ENCODE measurements at regions not wholly inside any gene's neighbourhood (a gene's known extent, or its start where the extent isn't known, plus 50 kb on each side); places are given as distances from the start of the nearest gene placed in this dataset.

DNA sequence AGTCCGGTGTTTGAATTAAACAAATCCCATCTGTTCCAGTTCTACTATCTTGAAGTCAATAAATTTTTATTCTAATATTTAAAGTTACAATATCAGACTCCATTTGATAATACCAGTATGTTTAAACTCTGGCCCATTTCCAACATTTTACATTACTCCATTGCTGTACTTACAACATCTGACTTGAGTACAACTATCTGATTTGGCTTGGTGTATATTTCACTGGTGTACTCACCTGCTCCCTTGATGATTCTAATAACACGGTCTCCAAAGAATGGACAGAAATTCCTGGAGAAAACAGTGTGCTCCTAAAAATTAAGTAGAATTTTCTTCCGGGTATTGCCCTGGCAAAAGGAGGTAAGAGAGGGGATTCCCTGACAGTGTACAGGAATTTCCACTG, 680.5 kb upstream of the ADAMTS5 start:
- no peaks in the 10 kb centered on the region for H3K9me3 ChIP-seq (ENCODE audit: control extremely low read depth in 1 of 3, control insufficient read depth in 2 of 3, insufficient read depth in 1 of 3, low read length in 2 of 3)
- H3K9me3 Mint-ChIP-seq (ENCODE audit: insufficient read depth), result peaks cover 2% of the 10 kb centered on the region
- H3K79me2 ChIP-seq (ENCODE audit: control insufficient read depth, insufficient read depth, low read length), result no peaks in the 10 kb centered on the region
- POLR2A ChIA-PET, result no interaction called here
- no peak for ATAC-seq (ENCODE audit: low read depth)
- H3K27ac Mint-ChIP-seq, result no peak overlapping the region
- no peaks in the 10 kb centered on the region for H3K36me3 ChIP-seq (replicated peaks in 1 of 2; ENCODE audit: control extremely low read depth in 1 of 2, control insufficient read depth in 1 of 2, extremely low read depth in 1 of 2, insufficient read depth in 2 of 2, low read length in 1 of 2)
- intact Hi-C loops (cut with micrococcal nuclease), result no loop called here
- CTCF ChIA-PET, result no interaction called here
- no peaks in the 10 kb centered on the region for H3K4me1 ChIP-seq (ENCODE audit: control insufficient read depth in 2 of 2, insufficient read depth in 2 of 2, low read length in 2 of 2)
- no peaks in the 10 kb centered on the region for H3K27me3 ChIP-seq (replicated peaks in 1 of 4; ENCODE audit: control extremely low read depth in 1 of 4, control insufficient read depth in 3 of 4, insufficient read depth in 4 of 4, low read length in 3 of 4)
- no peaks in the 10 kb centered on the region for H3K4me1 Mint-ChIP-seq
- H4K20me1 ChIP-seq (ENCODE audit: control insufficient read depth, insufficient read depth, low read length, poor library complexity, severe bottlenecking), result no peaks in the 10 kb centered on the region
- H3K27me3 Mint-ChIP-seq, result no peaks in the 10 kb centered on the region
- TF ChIP-seq EZH2 (IDR thresholded peaks at IDR 0.05; ENCODE audit: borderline replicate concordance, insufficient read depth, low read depth, low read length, poor library complexity, severe bottlenecking), result no peak
- TF ChIP-seq, protein P1, sequence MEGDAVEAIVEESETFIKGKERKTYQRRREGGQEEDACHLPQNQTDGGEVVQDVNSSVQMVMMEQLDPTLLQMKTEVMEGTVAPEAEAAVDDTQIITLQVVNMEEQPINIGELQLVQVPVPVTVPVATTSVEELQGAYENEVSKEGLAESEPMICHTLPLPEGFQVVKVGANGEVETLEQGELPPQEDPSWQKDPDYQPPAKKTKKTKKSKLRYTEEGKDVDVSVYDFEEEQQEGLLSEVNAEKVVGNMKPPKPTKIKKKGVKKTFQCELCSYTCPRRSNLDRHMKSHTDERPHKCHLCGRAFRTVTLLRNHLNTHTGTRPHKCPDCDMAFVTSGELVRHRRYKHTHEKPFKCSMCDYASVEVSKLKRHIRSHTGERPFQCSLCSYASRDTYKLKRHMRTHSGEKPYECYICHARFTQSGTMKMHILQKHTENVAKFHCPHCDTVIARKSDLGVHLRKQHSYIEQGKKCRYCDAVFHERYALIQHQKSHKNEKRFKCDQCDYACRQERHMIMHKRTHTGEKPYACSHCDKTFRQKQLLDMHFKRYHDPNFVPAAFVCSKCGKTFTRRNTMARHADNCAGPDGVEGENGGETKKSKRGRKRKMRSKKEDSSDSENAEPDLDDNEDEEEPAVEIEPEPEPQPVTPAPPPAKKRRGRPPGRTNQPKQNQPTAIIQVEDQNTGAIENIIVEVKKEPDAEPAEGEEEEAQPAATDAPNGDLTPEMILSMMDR (IDR thresholded peaks at IDR 0.05), result no peak
- H2AFZ ChIP-seq (ENCODE audit: insufficient read depth, low read depth, low read length, poor library complexity, severe bottlenecking), result no peak overlapping the region
- 83% methylated on average over 2 of the region's 3 CpGs for WGBS (ENCODE audit: insufficient coverage)
- H3K27ac ChIP-seq (ENCODE audit: low read length in 2 of 2), result no peak overlapping the region
- no peak overlapping the region for H3K9ac ChIP-seq (ENCODE audit: low read length)
- H3K4me3 ChIP-seq (ENCODE audit: control extremely low read depth in 1 of 5, extremely low read depth in 1 of 5, insufficient read depth in 1 of 5, low read depth in 2 of 5, low read length in 4 of 5), result no peak overlapping the region
- no peak for DNase-seq
- no peak overlapping the region for H3K4me2 ChIP-seq (replicated peaks; ENCODE audit: low read depth, low read length, poor library complexity, severe bottlenecking)
- no peak overlapping the region for H3K4me3 Mint-ChIP-seq

DNA sequence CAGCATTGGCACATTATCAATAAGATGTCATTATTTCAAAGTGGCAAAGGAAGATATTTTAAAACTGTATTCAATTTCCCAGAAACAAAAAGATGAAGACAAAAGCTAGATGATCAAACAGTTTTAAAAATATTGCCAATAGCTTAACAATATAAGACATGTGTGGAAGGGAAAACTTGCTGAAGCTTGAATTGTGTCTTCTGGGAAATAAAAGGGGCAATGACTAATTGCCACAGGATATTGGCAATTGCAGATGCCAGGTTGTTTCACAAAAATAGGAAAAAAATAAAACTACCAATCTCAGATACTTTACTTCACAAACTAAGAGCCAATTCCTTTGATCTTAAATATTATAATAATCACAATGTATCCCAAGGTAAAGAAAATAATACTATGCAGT, 679.8 kb upstream of the ADAMTS5 start:
- Mint-ChIP-seq H3K4me1 (no peaks in the 10 kb centered on the region), H3K27ac (no peak overlapping the region), H3K27me3 (no peaks in the 10 kb centered on the region), H3K4me3 (no peak overlapping the region), H3K9me3 (ENCODE audit: insufficient read depth) (peaks cover 2% of the 10 kb centered on the region)
- Histone ChIP-seq H3K4me3 (ENCODE audit: control extremely low read depth in 1 of 5, extremely low read depth in 1 of 5, insufficient read depth in 1 of 5, low read depth in 2 of 5, low read length in 4 of 5) (no peak overlapping the region), H3K36me3 (replicated peaks in 1 of 2; ENCODE audit: control extremely low read depth in 1 of 2, control insufficient read depth in 1 of 2, extremely low read depth in 1 of 2, insufficient read depth in 2 of 2, low read length in 1 of 2) (no peaks in the 10 kb centered on the region), H3K79me2 (ENCODE audit: control insufficient read depth, insufficient read depth, low read length) (no peaks in the 10 kb centered on the region), H3K27me3 (replicated peaks in 1 of 4; ENCODE audit: control extremely low read depth in 1 of 4, control insufficient read depth in 3 of 4, insufficient read depth in 4 of 4, low read length in 3 of 4) (no peaks in the 10 kb centered on the region), H3K4me2 (replicated peaks; ENCODE audit: low read depth, low read length, poor library complexity, severe bottlenecking) (no peak overlapping the region), H3K27ac (ENCODE audit: low read length in 2 of 2) (no peak overlapping the region), H3K9ac (ENCODE audit: low read length) (no peak overlapping the region), H4K20me1 (ENCODE audit: control insufficient read depth, insufficient read depth, low read length, poor library complexity, severe bottlenecking) (no peaks in the 10 kb centered on the region), H3K9me3 (ENCODE audit: control extremely low read depth in 1 of 3, control insufficient read depth in 2 of 3, insufficient read depth in 1 of 3, low read length in 2 of 3) (no peaks in the 10 kb centered on the region), H3K4me1 (ENCODE audit: control insufficient read depth in 2 of 2, insufficient read depth in 2 of 2, low read length in 2 of 2) (no peaks in the 10 kb centered on the region), H2AFZ (ENCODE audit: insufficient read depth, low read depth, low read length, poor library complexity, severe bottlenecking) (no peak overlapping the region)
- ChIA-PET POLR2A (no interaction called here), CTCF (no interaction called here)
- intact Hi-C loops (cut with micrococcal nuclease), result no loop called here
- ATAC-seq (ENCODE audit: low read depth) (no peak), DNase-seq (no peak)
- TF ChIP-seq, protein P1 (IDR thresholded peaks at IDR 0.05), result no peak
- TF ChIP-seq EZH2 (IDR thresholded peaks at IDR 0.05; ENCODE audit: borderline replicate concordance, insufficient read depth, low read depth, low read length, poor library complexity, severe bottlenecking), result no peak
